CD4-positive, alpha-beta memory T cell (primary cell): ENCODE measurements at regions not wholly inside any gene's neighbourhood (a gene's known extent, or its start where the extent isn't known, plus 50 kb on each side); places are given as distances from the start of the nearest gene placed in this dataset.
A peak's percentile ranks its signal among the peaks of the same experiment; 100 is the strongest.
"Not testable (repeated sequence)": the region's sequence is repeated elsewhere in the genome, so short reads cannot be mapped to it uniquely, and the experiment has no call there.

Experiments used
- CTCF ChIA-PET: fragments of 350-600 bp; sonication (Branson Sonifier 250); formaldehyde crosslinking; loops from one replicate; lab custom pipeline; 2021; ENCODE audit warnings: inconsistent platforms; ENCODE audit not compliant: partially characterized antibody; lab: Charles Lee
- POLR2A ChIA-PET: fragments of 350-600 bp; sonication (Branson Sonifier 250); formaldehyde crosslinking; loops from one replicate; lab custom pipeline; 2021; ENCODE audit not compliant: partially characterized antibody; lab: Charles Lee
- DNase-seq, 5 donors: peaks; one replicate each; pipeline versions ENCODE4 v3.0.0 to v3.0.0-alpha.2; 2020 to 2022; ENCODE audit warnings: mixed read lengths in 1 of 5
- H3K27ac ChIP-seq: one replicate; pipeline ENCODE4 v1.7.0; 2013; ENCODE audit warnings: low read depth, low read length
- H3K27me3 ChIP-seq: 2 replicates; pipeline ENCODE4 v1.7.0; 2013; ENCODE audit warnings: mild to moderate bottlenecking, low read length, moderate library complexity; ENCODE audit not compliant: insufficient read depth
- H3K36me3 ChIP-seq: 2 replicates; pipeline ENCODE4 v1.7.0; 2013; ENCODE audit warnings: mild to moderate bottlenecking, low read length, moderate library complexity; ENCODE audit not compliant: insufficient read depth
- H3K4me1 ChIP-seq: 2 replicates; pipeline ENCODE4 v1.7.0; 2013; ENCODE audit warnings: mild to moderate bottlenecking, low read length, moderate library complexity; ENCODE audit not compliant: insufficient read depth
- H3K4me3 ChIP-seq, 2 donors: one replicate each; pipeline ENCODE4 v1.7.0; 2013; ENCODE audit warnings: low read length in 2 of 2, mild to moderate bottlenecking in 1 of 2
- H3K9me3 ChIP-seq, 2 donors: one replicate each; pipeline ENCODE4 v1.7.0; 2013; ENCODE audit warnings: low read length in 2 of 2, control low read depth in 1 of 2; ENCODE audit not compliant: control insufficient read depth in 1 of 2
- H3K27ac Mint-ChIP-seq, 7 donors: one replicate each; pipeline ENCODE4 v1.8.0; 2020 to 2021; ENCODE audit warnings: mixed read lengths in 7 of 7, mild to moderate bottlenecking in 6 of 7, inconsistent platforms in 3 of 7, moderate library complexity in 3 of 7
- H3K27me3 Mint-ChIP-seq, 2 donors: one replicate each; pipeline ENCODE4 v1.8.0; 2020 to 2021; ENCODE audit warnings: mixed read lengths in 2 of 2
- H3K36me3 Mint-ChIP-seq, 2 donors: one replicate each; pipeline ENCODE4 v1.8.0; 2020 to 2021; ENCODE audit warnings: mixed read lengths in 2 of 2, inconsistent platforms in 1 of 2, mild to moderate bottlenecking in 1 of 2
- H3K4me1 Mint-ChIP-seq, 4 donors: one replicate each; pipeline ENCODE4 v1.8.0; 2020 to 2021; ENCODE audit warnings: mixed read lengths in 4 of 4, mild to moderate bottlenecking in 1 of 4
- H3K4me3 Mint-ChIP-seq, 8 donors: one replicate each; pipeline ENCODE4 v1.8.0; 2020 to 2021; ENCODE audit warnings: mixed read lengths in 8 of 8, mild to moderate bottlenecking in 7 of 8, moderate library complexity in 6 of 8, inconsistent platforms in 3 of 8
- H3K9me3 Mint-ChIP-seq, 8 donors: one replicate each; pipeline ENCODE4 v1.8.0; 2020 to 2021; ENCODE audit warnings: mixed read lengths in 8 of 8, mild to moderate bottlenecking in 5 of 8, inconsistent platforms in 3 of 8, moderate library complexity in 1 of 8
- intact Hi-C: fragments of 100-400 bp; cut with micrococcal nuclease; formaldehyde crosslinking; loops from one replicate; pipeline ENCODE4 v1.15.1; 2023

DNA sequence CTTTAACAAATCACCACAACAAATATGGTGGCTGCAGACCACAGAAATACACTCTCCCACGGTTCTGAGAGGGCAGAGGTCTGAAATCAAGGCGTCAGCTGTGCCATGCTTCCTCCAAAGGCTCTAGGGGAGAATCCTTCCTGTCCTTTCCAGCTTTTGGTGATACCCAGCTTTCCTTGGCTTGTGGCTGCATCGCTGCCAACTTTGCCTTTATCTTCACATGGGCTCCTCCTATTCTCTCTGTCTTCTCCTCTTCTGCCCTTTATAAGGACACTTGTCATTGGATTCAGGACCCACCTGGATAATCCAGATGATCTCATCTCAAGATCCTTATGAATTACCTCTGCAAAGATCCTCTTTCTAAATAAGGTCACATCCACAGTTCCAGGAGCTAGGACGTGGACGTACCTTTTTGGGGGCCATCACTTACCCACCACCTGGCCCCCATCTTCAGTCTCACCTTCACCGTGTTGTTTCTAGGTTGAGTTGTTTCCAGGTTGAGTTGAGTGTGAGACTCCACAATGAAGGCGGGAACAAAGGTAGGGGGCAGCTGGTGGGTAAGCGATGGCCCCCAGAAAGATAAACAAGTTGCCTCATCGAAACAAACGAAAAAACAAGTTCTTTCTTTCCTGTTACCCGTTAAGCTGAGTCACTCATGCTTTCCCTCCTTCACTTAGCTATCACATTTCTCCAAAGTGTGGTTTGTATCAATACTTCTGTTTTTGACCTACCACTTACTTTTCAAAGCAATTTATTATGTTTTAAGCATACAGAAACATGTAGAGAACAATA, 68.9 kb upstream of the SLC22A16 start:
- H3K27ac ChIP-seq, result no peak overlapping the region
- H3K4me1 ChIP-seq, result peaks cover 17% of the 10 kb centered on the region
- H3K9me3 ChIP-seq, result no peaks in the 10 kb centered on the region
- no peaks in the 10 kb centered on the region for H3K36me3 ChIP-seq
- H3K4me1 Mint-ChIP-seq, result peaks cover 7 to 25% (median 18%) of the 10 kb centered on the region in 4 donors
- intact Hi-C loops, result no loop called here
- ChIA-PET POLR2A (interaction anchor here (1.0 to 1.9 kb wide), 3 partner anchors 8 to 413 kb away, joined by 3 to 8 read pairs (median 4); partner anchors contain the start of gene GTF3C6), CTCF (interaction anchor here (0.8 to 1.7 kb wide), 3 partner anchors 9 to 17 kb away, joined by 3 to 5 read pairs (median 4); no protein-coding TSS in a partner anchor)
- peaks cover 2 to 8% (median 5%) of the 10 kb centered on the region in 8 donors for H3K9me3 Mint-ChIP-seq
- peak overlapping the region in 7 of 8 donors; percentile 61 to 87 (median 79) for H3K4me3 Mint-ChIP-seq
- peaks cover 0 to 3% of the 10 kb centered on the region in 2 donors for H3K36me3 Mint-ChIP-seq
- peak overlapping the region in 4 of 7 donors; percentile 25 to 94 (median 62) for H3K27ac Mint-ChIP-seq
- no peak for DNase-seq
- H3K4me3 ChIP-seq, result no peak overlapping the region
- no peaks in the 10 kb centered on the region for H3K27me3 ChIP-seq
- H3K27me3 Mint-ChIP-seq, result peaks cover 0 to 3% of the 10 kb centered on the region in 2 donors

DNA sequence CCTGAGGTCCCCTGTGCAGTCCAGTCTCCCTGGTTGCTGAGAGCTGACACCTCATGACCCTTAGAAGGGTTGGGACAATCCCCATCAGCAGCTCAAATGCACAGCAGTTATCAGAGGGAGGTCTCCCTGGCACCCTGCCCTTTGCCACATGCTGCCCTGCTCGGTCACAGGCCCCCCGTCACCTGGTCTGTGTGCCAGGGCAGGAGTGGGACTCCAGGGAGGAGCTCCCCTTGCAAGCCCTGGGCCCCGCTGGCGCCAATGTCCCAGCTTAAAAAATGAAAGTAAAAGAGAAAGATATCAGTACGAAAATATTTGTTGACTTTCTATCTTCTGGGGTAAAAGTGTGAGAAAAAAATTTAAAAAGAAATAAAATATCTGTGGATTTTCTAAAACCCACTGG, 68.1 kb upstream of the SLC22A16 start:
- Mint-ChIP-seq H3K4me3 (peak overlapping the region in 7 of 8 donors; percentile 61 to 87 (median 79)), H3K9me3 (peaks cover 2 to 8% (median 5%) of the 10 kb centered on the region in 8 donors), H3K27ac (peak overlapping the region in 6 of 7 donors; percentile 8 to 94 (median 60)), H3K4me1 (peaks cover 7 to 25% (median 18%) of the 10 kb centered on the region in 4 donors), H3K36me3 (peaks cover 0 to 3% of the 10 kb centered on the region in 2 donors), H3K27me3 (peaks cover 0 to 3% of the 10 kb centered on the region in 2 donors)
- Histone ChIP-seq H3K27ac (no peak overlapping the region), H3K9me3 (peaks cover 0 to under 1% of the 10 kb centered on the region in 2 donors), H3K27me3 (no peaks in the 10 kb centered on the region), H3K36me3 (no peaks in the 10 kb centered on the region), H3K4me3 (peak overlapping the region in 1 of 2 donors; percentile 18), H3K4me1 (peaks cover 17% of the 10 kb centered on the region)
- ChIA-PET CTCF (interaction anchor here (0.8 to 1.7 kb wide), 2 partner anchors 10 to 15 kb away, joined by 3 to 5 read pairs; no protein-coding TSS in a partner anchor), POLR2A (interaction anchor here (0.5 to 1.9 kb wide), 4 partner anchors 9 to 414 kb away, joined by 3 to 8 read pairs (median 4); partner anchors contain the start of gene GTF3C6)
- DNase-seq, result no peak
- intact Hi-C loops, result no loop called here

DNA sequence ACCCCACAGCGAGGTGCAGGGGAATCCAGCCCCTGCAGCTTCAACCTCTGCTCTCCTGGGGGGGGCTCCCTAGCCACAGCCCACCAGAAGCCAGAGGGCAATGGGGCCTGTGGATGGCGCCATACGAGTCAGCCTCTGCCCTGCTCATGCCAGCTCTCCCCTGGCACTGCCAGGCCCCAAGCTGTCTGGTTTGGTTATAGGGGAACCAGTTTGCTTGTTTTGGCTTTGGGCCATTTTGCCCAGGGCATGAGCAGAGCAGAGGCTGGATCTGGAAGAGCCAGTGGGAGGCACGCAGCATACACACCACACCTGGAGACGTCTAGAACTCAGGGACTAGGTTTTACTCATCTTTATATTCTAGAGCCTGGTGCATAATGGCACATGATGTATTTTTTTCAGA, 66.7 kb upstream of the SLC22A16 start:
- CTCF ChIA-PET, result no interaction called here

DNA sequence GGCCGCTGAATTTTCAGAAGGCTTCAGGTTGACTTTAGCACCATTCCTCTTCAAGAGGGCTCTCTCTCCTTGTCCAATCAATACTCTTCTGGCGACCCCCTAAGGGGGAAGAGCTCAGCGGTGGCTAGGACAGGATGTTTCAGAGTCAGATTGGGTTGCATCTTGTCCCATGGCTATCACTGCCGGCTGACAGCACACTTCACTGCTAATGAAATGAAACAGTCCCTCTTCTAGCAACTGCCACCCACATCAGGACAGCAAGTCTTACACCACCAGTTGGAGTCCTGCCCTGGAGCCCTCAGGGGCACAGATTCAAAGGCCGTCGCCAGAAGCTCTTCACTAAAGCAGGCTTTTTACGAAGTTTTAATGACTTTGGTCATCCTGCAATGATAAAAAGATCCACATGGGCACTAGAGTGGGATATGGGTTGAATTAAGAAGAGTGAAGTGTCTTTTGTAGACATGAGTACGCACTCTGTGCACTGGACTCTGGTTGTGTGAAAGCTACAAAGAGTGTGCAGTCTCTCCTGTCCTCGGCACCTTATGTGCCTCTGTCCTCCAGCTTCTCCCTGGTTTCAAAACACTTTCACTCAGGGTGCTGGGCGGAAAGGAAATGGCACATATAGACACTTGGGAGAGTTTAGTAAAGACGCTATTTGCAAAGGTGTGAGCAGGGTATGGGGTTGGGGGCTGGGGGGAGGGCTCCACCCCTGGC, 66.1 kb upstream of the SLC22A16 start:
- no peaks in the 10 kb centered on the region for H3K36me3 ChIP-seq
- intact Hi-C loops, result no loop called here
- H3K9me3 Mint-ChIP-seq, result peaks cover 2 to 11% (median 7%) of the 10 kb centered on the region in 8 donors
- peaks cover 14 to 34% (median 22%) of the 10 kb centered on the region in 4 donors for H3K4me1 Mint-ChIP-seq
- no peak for DNase-seq
- H3K4me1 ChIP-seq, result peaks cover 17% of the 10 kb centered on the region
- no peaks in the 10 kb centered on the region for H3K27me3 ChIP-seq
- ChIA-PET POLR2A (interaction anchor here (1.1 kb wide), 1 partner anchor 18 kb away, joined by 3 read pairs; no protein-coding TSS in a partner anchor), CTCF (interaction anchor here (1.3 to 1.6 kb wide), 2 partner anchors 9 to 14 kb away, joined by 4 read pairs; no protein-coding TSS in a partner anchor)
- H3K27ac ChIP-seq, result no peak overlapping the region
- H3K27me3 Mint-ChIP-seq, result peaks cover 0 to 3% of the 10 kb centered on the region in 2 donors
- no peak overlapping the region for H3K4me3 Mint-ChIP-seq
- H3K36me3 Mint-ChIP-seq, result peaks cover 0 to 3% of the 10 kb centered on the region in 2 donors
- no peak overlapping the region for H3K4me3 ChIP-seq
- peaks cover 0 to 3% of the 10 kb centered on the region in 2 donors for H3K9me3 ChIP-seq
- peak overlapping the region in 2 of 7 donors; percentile 15 to 22 for H3K27ac Mint-ChIP-seq

More for the DNA sequence above, 66.7 kb upstream of the SLC22A16 start:
- Histone ChIP-seq H3K9me3 (peaks cover 0 to 3% of the 10 kb centered on the region in 2 donors), H3K36me3 (no peaks in the 10 kb centered on the region), H3K27me3 (no peaks in the 10 kb centered on the region), H3K4me3 (no peak overlapping the region), H3K27ac (no peak overlapping the region), H3K4me1 (peaks cover 17% of the 10 kb centered on the region)
- H3K27ac Mint-ChIP-seq, result peak overlapping the region in 2 of 7 donors; percentile 5 to 62
- POLR2A ChIA-PET, result interaction anchor here (1.1 to 1.9 kb wide), 2 partner anchors 17 kb away, joined by 3 to 8 read pairs; no protein-coding TSS in a partner anchor
- peak overlapping the region in 4 of 8 donors; percentile 33 to 75 (median 62) for H3K4me3 Mint-ChIP-seq
- H3K9me3 Mint-ChIP-seq, result peaks cover 2 to 11% (median 7%) of the 10 kb centered on the region in 8 donors
- DNase-seq, result no peak
- peaks cover 0 to 3% of the 10 kb centered on the region in 2 donors for H3K36me3 Mint-ChIP-seq
- H3K27me3 Mint-ChIP-seq, result peaks cover 0 to 3% of the 10 kb centered on the region in 2 donors
- intact Hi-C loops, result no loop called here
- H3K4me1 Mint-ChIP-seq, result peaks cover 8 to 27% (median 18%) of the 10 kb centered on the region in 4 donors

GRCh38 chr6:110541701-110542309, 65.4 kb upstream of the SLC22A16 start:
- intact Hi-C loops, result no loop called here
- Histone ChIP-seq H3K27me3 (no peaks in the 10 kb centered on the region), H3K4me3 (no peak overlapping the region), H3K27ac (no peak overlapping the region), H3K9me3 (peaks cover 0 to 3% of the 10 kb centered on the region in 2 donors), H3K4me1 (peaks cover 23% of the 10 kb centered on the region), H3K36me3 (no peaks in the 10 kb centered on the region)
- H3K4me3 Mint-ChIP-seq, result no peak overlapping the region
- H3K27ac Mint-ChIP-seq, result no peak overlapping the region
- H3K36me3 Mint-ChIP-seq, result peaks cover 0 to 3% of the 10 kb centered on the region in 2 donors
- ChIA-PET POLR2A (interaction anchor here (1.1 kb wide), 1 partner anchor 19 kb away, joined by 3 read pairs; no protein-coding TSS in a partner anchor), CTCF (interaction anchor here (1.3 to 1.6 kb wide), 3 partner anchors 10 to 15 kb away, joined by 4 to 5 read pairs (median 4); no protein-coding TSS in a partner anchor)
- H3K9me3 Mint-ChIP-seq, result peaks cover 2 to 11% (median 7%) of the 10 kb centered on the region in 8 donors
- H3K4me1 Mint-ChIP-seq, result peaks cover 18 to 40% (median 28%) of the 10 kb centered on the region in 4 donors
- no peak for DNase-seq
- peaks cover 0 to 3% of the 10 kb centered on the region in 2 donors for H3K27me3 Mint-ChIP-seq

- ChIA-PET POLR2A (interaction anchor here (1.9 kb wide), 1 partner anchor 335 kb away, joined by 8 read pairs; the partner anchor contains the start of gene AMD1), CTCF (interaction anchor here (1.6 to 3.9 kb wide), 2 partner anchors 10 to 11 kb away, joined by 3 to 28 read pairs; no protein-coding TSS in a partner anchor)
- peaks cover 20 to 46% (median 37%) of the 10 kb centered on the region in 4 donors for H3K4me1 Mint-ChIP-seq
- H3K27me3 Mint-ChIP-seq, DNase-seq, H3K4me3 ChIP-seq, H3K36me3 ChIP-seq, H3K36me3 Mint-ChIP-seq, H3K27ac Mint-ChIP-seq, H3K9me3 ChIP-seq, H3K9me3 Mint-ChIP-seq, H3K27me3 ChIP-seq, H3K4me3 Mint-ChIP-seq, H3K27ac ChIP-seq, intact Hi-C loops: not testable (repeated sequence)
- peaks cover 23% of the 10 kb centered on the region for H3K4me1 ChIP-seq
Measured at GRCh38 chr6:110539277-110540019, 63.0 kb upstream of the SLC22A16 start.
